PC-3 (cell line): ENCODE measurements at regions not wholly inside any gene's neighbourhood (a gene's known extent, or its start where the extent isn't known, plus 50 kb on each side); places are given as distances from the start of the nearest gene placed in this dataset.

Experiments used
- ATAC-seq: fragments of 200-7000 bp; cut with Tn5 transposase; 2 replicates; pipeline ENCODE4 v1.9.1; 2020; ENCODE audit warnings: mild to moderate bottlenecking, moderate library complexity
- BruUV-seq: library from RNA; stranded (reverse); fragments of 400-500 nt; replicated peaks from 2 replicates; lab custom pipeline; 2021; lab: Mats Ljungman, UMichigan
- CTCF ChIA-PET: fragments of 300-600 bp; sonication (Branson Sonifier 250); formaldehyde crosslinking; loops from one replicate; lab custom pipeline; 2022; ENCODE audit warnings: antibody characterized with exemption; lab: Charles Lee
- POLR2A ChIA-PET: fragments of 300-600 bp; sonication (Branson Sonifier 250); formaldehyde crosslinking; loops from one replicate; lab custom pipeline; 2022; ENCODE audit warnings: antibody characterized with exemption; ENCODE audit not compliant: unreplicated experiment; lab: Charles Lee
- DNase-seq: peaks from one replicate; pipeline ENCODE4 v3.0.0-alpha.2; 2015
- H2AFZ ChIP-seq: fragments of 300-600 bp; sonication (generic); 2 replicates; pipeline ENCODE4 v1.6.0; 2016; ENCODE audit warnings: antibody characterized with exemption, low read length
- H3F3A ChIP-seq: fragments of 300-600 bp; sonication (generic); one replicate; pipeline ENCODE4 v1.6.0; 2017; ENCODE audit warnings: antibody characterized with exemption, low read length, control low read depth, mild to moderate bottlenecking; ENCODE audit not compliant: unreplicated experiment
- H3K27ac ChIP-seq: fragments of 300-600 bp; sonication (generic); 2 replicates; pipeline ENCODE4 v1.5.1; 2016; ENCODE audit warnings: mild to moderate bottlenecking, low read length
- H3K27me3 ChIP-seq: fragments of 300-600 bp; sonication (generic); 2 replicates; pipeline ENCODE4 v1.6.1; 2016; ENCODE audit warnings: low read length, mixed read lengths
- H3K36me3 ChIP-seq: fragments of 300-600 bp; sonication (generic); 2 replicates; pipeline ENCODE4 v1.6.1; 2016; ENCODE audit warnings: low read depth, mixed run types, low read length, mixed read lengths
- H3K4me1 ChIP-seq: fragments of 300-600 bp; sonication (generic); 2 replicates; pipeline ENCODE4 v1.5.1; 2016; ENCODE audit warnings: low read length; ENCODE audit not compliant: insufficient read depth
- H3K4me2 ChIP-seq: fragments of 300-600 bp; sonication (generic); 2 replicates; pipeline ENCODE4 v1.6.0; 2016; ENCODE audit warnings: low read length
- H3K4me3 ChIP-seq: fragments of 300-600 bp; sonication (generic); 2 replicates; pipeline ENCODE4 v1.5.1; 2016; ENCODE audit warnings: mild to moderate bottlenecking, low read length, mixed read lengths
- H3K79me2 ChIP-seq: fragments of 300-600 bp; sonication (generic); 2 replicates; pipeline ENCODE4 v1.6.1; 2017; ENCODE audit warnings: low read length, mixed read lengths
- H3K9ac ChIP-seq: fragments of 300-600 bp; sonication (generic); 2 replicates; pipeline ENCODE4 v1.6.0; 2016; ENCODE audit warnings: mild to moderate bottlenecking, low read length
- H3K9me2 ChIP-seq: fragments of 300-600 bp; sonication (generic); replicated peaks from 2 replicates; pipeline ENCODE4 v1.6.1; 2016; ENCODE audit warnings: mixed run types, low read length, mixed read lengths
- H3K9me3 ChIP-seq: fragments of 300-600 bp; sonication (generic); 2 replicates; pipeline ENCODE4 v1.6.1; 2016; ENCODE audit warnings: low read length, mixed read lengths
- H4K20me1 ChIP-seq: fragments of 300-600 bp; sonication (generic); 2 replicates; pipeline ENCODE4 v1.6.1; 2016; ENCODE audit warnings: low read length, mixed read lengths
- EZH2 ChIP-seq: fragments of 300-600 bp; sonication (generic); IDR thresholded peaks from one replicate; pipeline ENCODE4 v1.6.1; 2017; ENCODE audit warnings: antibody characterized with exemption, mild to moderate bottlenecking, low read length; ENCODE audit not compliant: unreplicated experiment
- EZH2phosphoT487 ChIP-seq: fragments of 300-600 bp; sonication (generic); IDR thresholded peaks from 2 replicates; pipeline ENCODE4 v1.6.1; 2018; ENCODE audit warnings: mild to moderate bottlenecking, antibody characterized with exemption, low read length, borderline replicate concordance
- intact Hi-C: fragments of 100-400 bp; cut with micrococcal nuclease; formaldehyde crosslinking; loops from 2 replicates; pipeline ENCODE4 v1.9.0; 2023
- TF ChIP-seq, protein P1 (sequence below): fragments of 300-600 bp; sonication (generic); conservative IDR thresholded peaks from 2 replicates; pipeline ENCODE4 v1.5.1; 2017; ENCODE audit warnings: antibody characterized with exemption, low read depth, mild to moderate bottlenecking, low read length

DNA sequence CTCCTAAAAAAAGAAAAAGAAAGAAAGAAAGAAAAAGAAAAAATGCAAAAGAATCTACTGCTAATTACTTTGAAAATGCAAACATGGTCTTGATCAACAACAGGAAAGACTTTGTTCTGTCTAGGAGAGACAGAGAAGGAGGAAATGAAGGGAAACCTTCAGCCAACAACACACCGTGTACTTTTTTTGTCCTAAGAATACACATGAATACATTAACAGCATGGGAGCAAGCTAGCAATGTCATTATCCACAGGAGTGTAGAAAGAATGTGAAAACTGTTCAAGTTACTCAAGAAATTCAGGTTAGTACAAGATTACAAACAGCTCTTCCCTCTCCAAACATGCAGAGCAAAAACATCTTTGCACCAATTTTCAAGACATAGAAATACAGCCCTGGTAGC is 326.3 kb downstream of the UBE3D start:
- POLR2A ChIA-PET, result no interaction called here
- Histone ChIP-seq H3K4me1 (no peaks in the 10 kb centered on the region), H3K27me3 (no peaks in the 10 kb centered on the region), H3K36me3 (no peaks in the 10 kb centered on the region), H3K4me2 (no peak overlapping the region), H3K9ac (no peak overlapping the region), H3K9me3 (no peaks in the 10 kb centered on the region), H2AFZ (no peak overlapping the region), H3K9me2 (no peaks in the 10 kb centered on the region), H3F3A (no peaks in the 10 kb centered on the region), H3K27ac (no peak overlapping the region), H3K4me3 (no peak overlapping the region), H3K79me2 (no peaks in the 10 kb centered on the region), H4K20me1 (no peaks in the 10 kb centered on the region)
- CTCF ChIA-PET, result no interaction called here
- no peak for ATAC-seq
- BruUV-seq, result no TSS peak
- intact Hi-C loops, result no loop called here
- TF ChIP-seq EZH2, result no peak
- no peak for DNase-seq

DNA sequence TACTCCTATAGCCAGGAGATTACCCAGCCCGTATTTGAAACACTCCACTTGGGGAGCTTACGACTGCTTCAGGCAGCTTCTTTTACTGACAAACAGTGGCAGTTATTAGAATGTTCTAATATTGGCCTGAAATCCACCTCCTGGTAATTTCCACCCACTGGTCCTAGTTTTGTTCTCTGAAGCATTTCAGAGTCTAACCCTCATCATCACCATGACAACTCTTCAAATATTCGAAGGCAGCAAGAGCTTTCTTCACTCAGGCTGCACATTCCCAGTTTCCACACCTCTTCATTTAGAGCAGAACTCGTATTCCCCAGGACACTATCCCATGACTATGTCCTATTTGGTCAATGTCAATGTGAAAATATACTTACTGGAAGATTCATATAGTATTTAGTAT is 325.6 kb downstream of the UBE3D start:
- Histone ChIP-seq H3K79me2 (no peaks in the 10 kb centered on the region), H3K27ac (no peak overlapping the region), H4K20me1 (no peaks in the 10 kb centered on the region), H3K36me3 (no peaks in the 10 kb centered on the region), H3K9ac (no peak overlapping the region), H3K27me3 (no peaks in the 10 kb centered on the region), H3K9me2 (no peaks in the 10 kb centered on the region), H3K9me3 (no peaks in the 10 kb centered on the region), H3K4me1 (no peaks in the 10 kb centered on the region), H3F3A (no peaks in the 10 kb centered on the region), H3K4me3 (no peak overlapping the region), H3K4me2 (no peak overlapping the region), H2AFZ (no peak overlapping the region)
- POLR2A ChIA-PET, result no interaction called here
- CTCF ChIA-PET, result no interaction called here
- no peak for TF ChIP-seq EZH2phosphoT487
- TF ChIP-seq, protein P1, sequence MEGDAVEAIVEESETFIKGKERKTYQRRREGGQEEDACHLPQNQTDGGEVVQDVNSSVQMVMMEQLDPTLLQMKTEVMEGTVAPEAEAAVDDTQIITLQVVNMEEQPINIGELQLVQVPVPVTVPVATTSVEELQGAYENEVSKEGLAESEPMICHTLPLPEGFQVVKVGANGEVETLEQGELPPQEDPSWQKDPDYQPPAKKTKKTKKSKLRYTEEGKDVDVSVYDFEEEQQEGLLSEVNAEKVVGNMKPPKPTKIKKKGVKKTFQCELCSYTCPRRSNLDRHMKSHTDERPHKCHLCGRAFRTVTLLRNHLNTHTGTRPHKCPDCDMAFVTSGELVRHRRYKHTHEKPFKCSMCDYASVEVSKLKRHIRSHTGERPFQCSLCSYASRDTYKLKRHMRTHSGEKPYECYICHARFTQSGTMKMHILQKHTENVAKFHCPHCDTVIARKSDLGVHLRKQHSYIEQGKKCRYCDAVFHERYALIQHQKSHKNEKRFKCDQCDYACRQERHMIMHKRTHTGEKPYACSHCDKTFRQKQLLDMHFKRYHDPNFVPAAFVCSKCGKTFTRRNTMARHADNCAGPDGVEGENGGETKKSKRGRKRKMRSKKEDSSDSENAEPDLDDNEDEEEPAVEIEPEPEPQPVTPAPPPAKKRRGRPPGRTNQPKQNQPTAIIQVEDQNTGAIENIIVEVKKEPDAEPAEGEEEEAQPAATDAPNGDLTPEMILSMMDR, result no peak
- ATAC-seq (no peak), DNase-seq (no peak)
- intact Hi-C loops, result no loop called here
- no TSS peak for BruUV-seq

DNA sequence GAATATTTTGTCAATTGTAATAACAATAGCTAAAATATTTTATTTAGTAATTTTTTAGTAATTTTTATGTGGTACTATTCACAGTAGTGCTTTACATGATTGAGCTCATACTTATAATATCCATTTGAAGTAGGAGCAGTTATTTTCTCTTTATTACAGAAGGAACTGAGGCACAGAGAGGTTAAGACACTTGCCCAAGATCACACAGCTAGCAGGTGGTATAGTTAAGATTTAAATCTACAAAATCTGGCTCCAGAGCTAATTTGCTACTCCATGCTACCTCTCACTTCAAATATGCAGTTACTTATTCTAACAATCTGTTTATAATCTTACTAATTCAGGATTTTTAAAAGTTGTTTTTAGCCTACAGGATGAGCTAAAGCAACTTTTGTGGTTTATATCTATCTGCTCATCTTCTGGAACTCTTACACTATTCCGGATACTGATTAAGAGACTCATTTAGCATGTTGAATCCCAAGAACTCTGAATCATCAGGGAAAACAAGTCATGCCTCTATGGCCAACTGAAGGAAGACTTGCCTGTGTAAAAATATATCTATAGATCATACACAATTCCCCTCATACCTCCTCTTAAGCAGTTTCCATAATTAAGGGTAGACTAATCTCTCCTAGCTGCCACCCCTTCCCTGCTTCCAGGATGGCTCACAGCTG is 324.2 kb downstream of the UBE3D start:
- CTCF ChIA-PET, result no interaction called here

More for the DNA sequence above, 324.2 kb downstream of the UBE3D start:
- H3K27me3 ChIP-seq, result no peaks in the 10 kb centered on the region
- DNase-seq (no peak), ATAC-seq (no peak)
- no peaks in the 10 kb centered on the region for H3K9me2 ChIP-seq
- H3K79me2 ChIP-seq, result no peaks in the 10 kb centered on the region
- peaks cover 7% of the 10 kb centered on the region; the same call in 1 of the 2 replicates for H3K4me1 ChIP-seq
- BruUV-seq, result no TSS peak
- POLR2A ChIA-PET, result no interaction called here
- intact Hi-C loops, result no loop called here
- TF ChIP-seq, protein P1, result no peak
- TF ChIP-seq EZH2phosphoT487, result no peak
- TF ChIP-seq EZH2, result no peak
- no peaks in the 10 kb centered on the region for H3F3A ChIP-seq
- H3K36me3 ChIP-seq, result no peaks in the 10 kb centered on the region
- H3K27ac ChIP-seq, result no peak overlapping the region
- H3K9me3 ChIP-seq, result no peaks in the 10 kb centered on the region
- no peaks in the 10 kb centered on the region for H4K20me1 ChIP-seq
- H2AFZ ChIP-seq, result no peak overlapping the region
- no peak overlapping the region for H3K4me3 ChIP-seq
- H3K4me2 ChIP-seq, result no peak overlapping the region
- no peak overlapping the region for H3K9ac ChIP-seq
